ENCODE measurements at regions not wholly inside any gene's neighbourhood (a gene's known extent, or its start where the extent isn't known, plus 50 kb on each side); places are given as distances from the start of the nearest gene placed in this dataset.

GRCh38 chr3:159763011-159763601 is 225.5 kb upstream of the IL12A start:
- H3K4me3 ChIP-seq (ENCODE audit: control insufficient read depth, low read depth, low read length) = peak overlapping the region; percentile 79
- no peak for TF ChIP-seq CTCF (IDR thresholded peaks at IDR 0.05; ENCODE audit: control insufficient read depth, insufficient read depth, low read depth, low read length, missing control alignments)
- peak; percentile 78 for DNase-seq (ENCODE audit: low read depth)

GRCh38 chr3:159763602-159764489 is 224.8 kb upstream of the IL12A start:
- TF ChIP-seq CTCF (IDR thresholded peaks at IDR 0.05; ENCODE audit: control insufficient read depth, insufficient read depth, low read depth, low read length, missing control alignments) = peak; percentile 11
- H3K4me3 ChIP-seq (ENCODE audit: control insufficient read depth, low read depth, low read length) = peak overlapping the region; percentile 79
- peak; percentile 48 for DNase-seq (ENCODE audit: low read depth)

GRCh38 chr3:159764490-159765029 is 224.1 kb upstream of the IL12A start:
- TF ChIP-seq CTCF (IDR thresholded peaks at IDR 0.05; ENCODE audit: control insufficient read depth, insufficient read depth, low read depth, low read length, missing control alignments) = no peak
- DNase-seq (ENCODE audit: low read depth) = no peak
- H3K4me3 ChIP-seq (ENCODE audit: control insufficient read depth, low read depth, low read length) = peak overlapping the region; percentile 79

- peak; percentile 98 for DNase-seq (ENCODE audit: low read depth)
- H3K4me3 ChIP-seq (ENCODE audit: control insufficient read depth, low read depth, low read length) = peak overlapping the region; percentile 79
- no peak for TF ChIP-seq CTCF (IDR thresholded peaks at IDR 0.05; ENCODE audit: control insufficient read depth, insufficient read depth, low read depth, low read length, missing control alignments)
These were observed 223.4 kb upstream of the IL12A start for GRCh38 chr3:159765030-159765859.

- H3K4me3 ChIP-seq (ENCODE audit: control insufficient read depth, low read depth, low read length) = peak overlapping the region; percentile 79
- DNase-seq (ENCODE audit: low read depth) = no peak
- TF ChIP-seq CTCF (IDR thresholded peaks at IDR 0.05; ENCODE audit: control insufficient read depth, insufficient read depth, low read depth, low read length, missing control alignments) = no peak
These were observed 222.8 kb upstream of the IL12A start for GRCh38 chr3:159765860-159766294.

- H3K4me3 ChIP-seq (ENCODE audit: control insufficient read depth, low read depth, low read length) = peak overlapping the region; percentile 79
- peak; percentile 64 for TF ChIP-seq CTCF (IDR thresholded peaks at IDR 0.05; ENCODE audit: control insufficient read depth, insufficient read depth, low read depth, low read length, missing control alignments)
- no peak for DNase-seq (ENCODE audit: low read depth)
These were observed 222.0 kb upstream of the IL12A start for GRCh38 chr3:159766563-159767185.
